IPS DF 6.9 (cell line): ENCODE measurements at regions not wholly inside any gene's neighbourhood (a gene's known extent, or its start where the extent isn't known, plus 50 kb on each side); places are given as distances from the start of the nearest gene placed in this dataset.
"Not testable (repeated sequence)": the region's sequence is repeated elsewhere in the genome, so short reads cannot be mapped to it uniquely, and the experiment has no call there.

Source experiments
- DNase-seq: peaks from one replicate; pipeline ENCODE4 v3.0.0-alpha.2; 2013; ENCODE audit warnings: low read depth, low spot score
- H3K27ac ChIP-seq: one replicate; pipeline ENCODE4 v1.5.1; 2013; ENCODE audit warnings: low read length, control low read depth
- H3K27me3 ChIP-seq: 2 replicates; pipeline ENCODE4 v1.6.1; 2013; ENCODE audit warnings: mild to moderate bottlenecking, low read length; ENCODE audit not compliant: control insufficient read depth, insufficient read depth
- H3K36me3 ChIP-seq: 2 replicates; pipeline ENCODE4 v1.6.1; 2013; ENCODE audit warnings: low read length; ENCODE audit not compliant: control insufficient read depth, insufficient read depth
- H3K4me1 ChIP-seq: 2 replicates; pipeline ENCODE4 v1.6.1; 2013; ENCODE audit warnings: low read length; ENCODE audit not compliant: control insufficient read depth, insufficient read depth
- H3K4me3 ChIP-seq: 2 replicates; pipeline ENCODE4 v1.5.1; 2013; ENCODE audit warnings: mild to moderate bottlenecking, low read length
- H3K9me3 ChIP-seq: 2 replicates; pipeline ENCODE4 v1.6.1; 2013; ENCODE audit warnings: low read length, inconsistent platforms; ENCODE audit not compliant: control insufficient read depth, insufficient read depth
- WGBS: extraction: QIAGEN DNeasy Blood & Tissue Kit; methylation state at CpG from one replicate; pipeline ENCODE4 v1.1.7; 2013; ENCODE audit warnings: mixed read lengths, missing lambda C conversion rate; ENCODE audit not compliant: insufficient read length, insufficient coverage; 5-methylcytosine and 5-hydroxymethylcytosine counted together

DNA sequence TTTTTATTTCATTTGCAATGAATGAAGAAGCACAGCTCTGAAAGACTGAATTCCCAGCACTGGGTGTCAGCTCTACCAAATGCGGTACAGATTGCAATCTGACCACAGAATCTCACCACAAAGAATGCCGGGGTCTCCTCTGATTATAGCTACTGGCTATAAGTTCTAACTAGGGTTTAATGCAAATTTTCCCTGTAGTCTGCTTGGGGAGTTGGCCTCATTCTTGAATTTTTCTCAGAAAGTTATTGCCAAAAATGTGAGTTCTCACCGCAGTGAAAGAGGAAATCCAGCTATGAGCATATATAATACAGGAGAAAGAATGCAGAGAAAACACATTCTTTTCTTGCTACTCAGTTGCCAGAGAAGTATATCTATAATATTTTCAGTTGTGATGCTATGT, 1255.7 kb upstream of the LRRTM3 start:
- no peak for DNase-seq
- H3K27ac ChIP-seq, result no peak overlapping the region
- WGBS, result no CpG with 5 or more reads among the region's 3 CpGs

DNA sequence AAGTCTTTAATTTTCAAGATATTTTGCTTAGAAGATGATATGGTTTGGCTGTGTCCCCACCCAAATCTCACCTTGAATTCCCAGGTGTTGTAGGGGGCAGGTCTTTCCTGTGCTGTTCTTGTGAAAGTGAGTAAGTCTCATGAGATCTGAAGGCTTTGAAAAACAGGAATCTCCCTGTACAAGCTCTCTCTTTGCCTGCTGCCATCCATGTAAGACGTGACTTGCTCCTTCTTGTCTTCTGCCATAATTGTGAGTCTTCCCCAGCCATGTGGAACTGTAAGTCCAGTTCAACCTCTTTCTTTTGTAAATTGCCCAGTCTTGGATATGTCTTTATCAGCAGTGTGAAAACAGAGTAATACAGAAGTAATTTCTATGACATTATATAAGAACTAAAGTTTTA, 1255.2 kb upstream of the LRRTM3 start:
- H3K4me1 ChIP-seq, H3K9me3 ChIP-seq, H3K27ac ChIP-seq, H3K36me3 ChIP-seq, DNase-seq, H3K27me3 ChIP-seq, H3K4me3 ChIP-seq: not testable (repeated sequence)
- no CpG with 5 or more reads among the region's 1 CpG for WGBS

More for the DNA sequence above, 1255.7 kb upstream of the LRRTM3 start:
- H3K4me1 ChIP-seq, result no peaks in the 10 kb centered on the region
- H3K36me3 ChIP-seq, result no peaks in the 10 kb centered on the region
- no peaks in the 10 kb centered on the region for H3K27me3 ChIP-seq
- H3K4me3 ChIP-seq, result no peak overlapping the region
- no peaks in the 10 kb centered on the region for H3K9me3 ChIP-seq

GRCh38 chr10:65675236-65675635, 1250.6 kb upstream of the LRRTM3 start:
- Histone ChIP-seq H3K36me3 (no peaks in the 10 kb centered on the region), H3K4me3 (no peak overlapping the region), H3K9me3 (no peaks in the 10 kb centered on the region), H3K27me3 (no peaks in the 10 kb centered on the region), H3K27ac (no peak overlapping the region), H3K4me1 (no peaks in the 10 kb centered on the region)
- WGBS, result no CpG with 5 or more reads among the region's 7 CpGs
- DNase-seq, result no peak

DNA sequence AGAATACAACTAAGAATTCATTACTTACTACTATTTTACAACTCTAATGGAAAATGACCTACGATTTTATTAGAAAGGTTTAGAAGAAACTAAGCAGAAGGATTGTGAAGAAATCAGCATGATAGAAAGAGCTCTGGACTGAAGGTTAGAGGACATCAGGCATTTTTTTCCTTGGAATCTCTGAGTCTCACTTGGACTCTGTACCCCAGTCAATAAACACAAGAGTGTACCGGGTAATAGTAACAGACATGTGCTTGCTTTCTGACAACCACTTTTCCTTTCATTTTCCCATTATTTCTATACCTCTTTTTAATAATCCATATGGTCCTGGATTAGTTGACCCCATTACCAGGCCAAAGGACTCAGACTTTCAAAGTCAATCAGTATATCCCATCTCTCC, 1240.9 kb upstream of the LRRTM3 start:
- DNase-seq, result no peak
- Histone ChIP-seq H3K4me1 (no peaks in the 10 kb centered on the region), H3K9me3 (no peaks in the 10 kb centered on the region), H3K4me3 (no peak overlapping the region), H3K27me3 (no peaks in the 10 kb centered on the region), H3K27ac (no peak overlapping the region), H3K36me3 (no peaks in the 10 kb centered on the region)
- whole genome bisulfite sequencing, result no CpG with 5 or more reads among the region's 2 CpGs

- no peak for DNase-seq
- no peaks in the 10 kb centered on the region for H3K36me3 ChIP-seq
- no peaks in the 10 kb centered on the region for H3K9me3 ChIP-seq
- no CpG with 5 or more reads among the region's 1 CpG for WGBS
- no peak overlapping the region for H3K4me3 ChIP-seq
- H3K27ac ChIP-seq, result no peak overlapping the region
- H3K4me1 ChIP-seq, result no peaks in the 10 kb centered on the region
- no peaks in the 10 kb centered on the region for H3K27me3 ChIP-seq
These were observed 1224.6 kb upstream of the LRRTM3 start for GRCh38 chr10:65701168-65701776.

- Histone ChIP-seq H3K4me3 (no peak overlapping the region), H3K27me3 (no peaks in the 10 kb centered on the region), H3K9me3 (no peaks in the 10 kb centered on the region), H3K4me1 (no peaks in the 10 kb centered on the region), H3K27ac (no peak overlapping the region), H3K36me3 (no peaks in the 10 kb centered on the region)
- no CpG with 5 or more reads among the region's 1 CpG for WGBS
- DNase-seq, result no peak
These were observed 1217.8 kb upstream of the LRRTM3 start for GRCh38 chr10:65708057-65708456.

GRCh38 chr10:65710306-65710705, 1215.5 kb upstream of the LRRTM3 start:
- Histone ChIP-seq H3K36me3 (no peaks in the 10 kb centered on the region), H3K9me3 (no peaks in the 10 kb centered on the region), H3K4me3 (no peak overlapping the region), H3K27me3 (no peaks in the 10 kb centered on the region), H3K4me1 (no peaks in the 10 kb centered on the region), H3K27ac (no peak overlapping the region)
- DNase-seq, result no peak
- 100% methylated on average over 2 of the region's 3 CpGs for WGBS

DNA sequence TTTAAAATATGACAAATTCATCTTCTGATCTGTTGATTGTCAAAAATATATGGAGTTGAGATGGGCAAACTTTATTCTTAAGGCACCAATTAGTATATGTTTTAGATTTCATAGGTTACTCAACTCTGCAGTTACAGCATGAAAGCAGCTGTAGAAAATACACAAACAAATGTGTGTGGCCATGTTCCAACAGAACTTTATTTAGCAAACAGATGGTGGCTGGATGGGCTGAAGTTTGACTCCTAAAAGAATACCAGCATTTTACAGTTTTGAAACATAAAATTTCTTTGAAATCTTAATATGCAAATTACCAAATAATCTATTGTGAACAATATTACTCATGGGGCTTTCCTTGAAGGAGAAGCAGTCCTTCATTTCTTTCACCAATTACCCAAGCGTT, 1206.0 kb upstream of the LRRTM3 start:
- Histone ChIP-seq H3K27me3 (no peaks in the 10 kb centered on the region), H3K4me1 (no peaks in the 10 kb centered on the region), H3K4me3 (no peak overlapping the region), H3K27ac (no peak overlapping the region), H3K9me3 (no peaks in the 10 kb centered on the region), H3K36me3 (no peaks in the 10 kb centered on the region)
- WGBS, result no CpG with 5 or more reads among the region's 1 CpG
- no peak for DNase-seq

DNA sequence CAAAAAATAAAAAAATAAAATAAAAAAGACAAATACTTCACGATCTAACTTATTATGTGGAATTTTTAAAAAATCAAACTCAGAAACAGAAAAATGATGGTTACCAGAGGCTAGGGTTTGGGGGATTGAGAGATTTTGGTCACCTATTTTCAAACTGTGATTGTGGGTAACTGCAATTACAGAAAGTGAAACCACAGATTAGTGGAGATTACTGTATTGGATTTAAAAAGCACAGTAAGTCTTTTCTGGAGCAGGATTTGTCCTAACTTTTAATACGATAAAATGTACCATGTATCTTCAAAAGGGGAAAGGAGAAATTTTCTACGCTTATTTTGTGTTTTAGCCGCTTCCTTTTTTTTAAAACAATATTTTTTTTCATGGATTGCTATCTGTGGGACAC, 1204.9 kb upstream of the LRRTM3 start:
- Histone ChIP-seq H3K27ac (no peak overlapping the region), H3K36me3 (no peaks in the 10 kb centered on the region), H3K4me1 (no peaks in the 10 kb centered on the region), H3K9me3 (no peaks in the 10 kb centered on the region), H3K4me3 (no peak overlapping the region), H3K27me3 (no peaks in the 10 kb centered on the region)
- no peak for DNase-seq
- WGBS, result no CpG with 5 or more reads among the region's 4 CpGs

DNA sequence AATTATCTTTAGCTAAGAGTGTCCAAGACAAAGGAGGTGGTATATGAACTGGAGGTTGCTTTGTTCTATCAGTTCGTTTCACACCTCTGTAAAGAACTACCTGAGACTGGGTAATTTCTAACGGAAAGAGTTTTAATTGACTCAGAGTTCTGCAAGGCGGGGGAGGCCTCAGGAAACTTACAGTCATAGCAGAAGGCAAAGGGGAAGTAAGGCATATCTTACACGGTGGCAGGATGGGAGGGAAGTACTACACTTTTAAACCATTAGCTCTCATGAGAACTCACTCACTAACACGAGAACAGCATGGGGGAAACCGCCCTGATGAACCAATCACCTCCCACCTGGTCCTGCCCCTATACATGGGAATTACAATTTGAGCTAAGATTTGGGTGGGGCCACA, 1202.3 kb upstream of the LRRTM3 start:
- H3K9me3 ChIP-seq, result no peaks in the 10 kb centered on the region
- no peaks in the 10 kb centered on the region for H3K27me3 ChIP-seq
- no CpG with 5 or more reads among the region's 6 CpGs for WGBS
- H3K36me3 ChIP-seq, result no peaks in the 10 kb centered on the region
- H3K4me1 ChIP-seq, result no peaks in the 10 kb centered on the region
- no peak overlapping the region for H3K4me3 ChIP-seq
- no peak overlapping the region for H3K27ac ChIP-seq
- no peak for DNase-seq

DNA sequence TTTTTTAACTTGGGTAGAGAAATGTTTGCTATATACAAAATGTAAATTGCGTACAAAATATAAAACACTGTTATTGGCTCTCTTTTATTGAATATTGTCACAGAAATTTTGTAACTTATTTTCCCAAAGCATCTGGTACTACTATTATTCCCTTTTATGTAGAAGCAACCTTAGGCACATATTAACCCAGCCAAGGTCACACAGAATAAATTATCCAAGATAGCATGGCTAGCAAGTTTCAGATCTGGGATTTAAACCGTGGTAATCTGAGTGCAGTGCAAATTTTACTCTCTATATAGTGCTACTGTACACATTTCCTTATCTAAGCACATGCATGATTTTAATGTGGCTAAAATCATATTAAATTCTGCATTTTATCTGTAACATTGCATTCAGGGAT, 1190.5 kb upstream of the LRRTM3 start:
- Histone ChIP-seq H3K9me3 (no peaks in the 10 kb centered on the region), H3K4me1 (no peaks in the 10 kb centered on the region), H3K4me3 (no peak overlapping the region), H3K36me3 (no peaks in the 10 kb centered on the region), H3K27ac (no peak overlapping the region), H3K27me3 (no peaks in the 10 kb centered on the region)
- no CpG with 5 or more reads among the region's 2 CpGs for WGBS
- DNase-seq, result no peak
